Mesothelial cell of epicardium (in vitro differentiated cells): ENCODE measurements at regions not wholly inside any gene's neighbourhood (a gene's known extent, or its start where the extent isn't known, plus 50 kb on each side); places are given as distances from the start of the nearest gene placed in this dataset.

ENCODE experiments used
- DNase-seq, 2 experiments: peaks; one replicate each; pipeline ENCODE4 v3.0.0; 2021; ENCODE audit warnings: low spot score in 2 of 2; ENCODE audit not compliant: unreplicated experiment in 2 of 2
- H3K27ac Mint-ChIP-seq: 2 replicates; pipeline ENCODE4 v1.8.0; 2021; ENCODE audit warnings: mixed read lengths
- H3K27me3 Mint-ChIP-seq: 2 replicates; pipeline ENCODE4 v1.8.0; 2021; ENCODE audit warnings: low read depth, mixed read lengths
- H3K36me3 Mint-ChIP-seq: 2 replicates; pipeline ENCODE4 v1.8.0; 2021; ENCODE audit warnings: mixed read lengths
- H3K4me1 Mint-ChIP-seq: 2 replicates; pipeline ENCODE4 v1.8.0; 2021; ENCODE audit warnings: mixed read lengths
- H3K4me3 Mint-ChIP-seq: 2 replicates; pipeline ENCODE4 v1.8.0; 2021; ENCODE audit warnings: mild to moderate bottlenecking, moderate library complexity, mixed read lengths
- H3K9me3 Mint-ChIP-seq: 2 replicates; pipeline ENCODE4 v1.8.0; 2021; ENCODE audit warnings: mixed read lengths
- TF ChIP-seq, protein P1 (sequence below): fragments of 200-600 bp; sonication (generic); IDR thresholded peaks from one replicate; pipeline ENCODE4 v1.5.0; 2021; ENCODE audit warnings: antibody characterized with exemption; ENCODE audit not compliant: unreplicated experiment

DNA sequence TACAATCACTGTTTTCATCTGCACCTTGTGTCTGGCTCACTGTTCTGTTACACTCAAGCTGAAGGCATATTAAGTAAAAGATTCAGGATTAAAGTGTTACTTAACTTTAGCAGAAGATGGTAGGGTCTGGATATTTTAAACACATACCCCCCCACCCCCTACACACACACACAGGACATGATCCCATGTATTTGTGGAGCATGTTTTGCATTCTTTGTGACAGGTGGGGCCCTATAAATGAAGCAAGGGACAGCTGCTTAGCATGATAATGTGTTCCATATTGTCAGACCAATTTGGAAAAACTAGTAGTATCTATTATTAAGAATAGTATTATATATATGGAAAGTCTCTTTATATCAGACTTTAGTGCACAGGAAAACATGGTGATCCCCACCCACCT, 335.2 kb upstream of the TNP1 start:
- Mint-ChIP-seq H3K27ac (no peak overlapping the region), H3K4me1 (peaks cover 52% of the 10 kb centered on the region), H3K9me3 (peaks cover 17% of the 10 kb centered on the region), H3K4me3 (no peak overlapping the region), H3K27me3 (no peaks in the 10 kb centered on the region), H3K36me3 (peaks cover 2% of the 10 kb centered on the region)
- TF ChIP-seq, protein P1, sequence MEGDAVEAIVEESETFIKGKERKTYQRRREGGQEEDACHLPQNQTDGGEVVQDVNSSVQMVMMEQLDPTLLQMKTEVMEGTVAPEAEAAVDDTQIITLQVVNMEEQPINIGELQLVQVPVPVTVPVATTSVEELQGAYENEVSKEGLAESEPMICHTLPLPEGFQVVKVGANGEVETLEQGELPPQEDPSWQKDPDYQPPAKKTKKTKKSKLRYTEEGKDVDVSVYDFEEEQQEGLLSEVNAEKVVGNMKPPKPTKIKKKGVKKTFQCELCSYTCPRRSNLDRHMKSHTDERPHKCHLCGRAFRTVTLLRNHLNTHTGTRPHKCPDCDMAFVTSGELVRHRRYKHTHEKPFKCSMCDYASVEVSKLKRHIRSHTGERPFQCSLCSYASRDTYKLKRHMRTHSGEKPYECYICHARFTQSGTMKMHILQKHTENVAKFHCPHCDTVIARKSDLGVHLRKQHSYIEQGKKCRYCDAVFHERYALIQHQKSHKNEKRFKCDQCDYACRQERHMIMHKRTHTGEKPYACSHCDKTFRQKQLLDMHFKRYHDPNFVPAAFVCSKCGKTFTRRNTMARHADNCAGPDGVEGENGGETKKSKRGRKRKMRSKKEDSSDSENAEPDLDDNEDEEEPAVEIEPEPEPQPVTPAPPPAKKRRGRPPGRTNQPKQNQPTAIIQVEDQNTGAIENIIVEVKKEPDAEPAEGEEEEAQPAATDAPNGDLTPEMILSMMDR, result no peak
- DNase-seq, result no peak

DNA sequence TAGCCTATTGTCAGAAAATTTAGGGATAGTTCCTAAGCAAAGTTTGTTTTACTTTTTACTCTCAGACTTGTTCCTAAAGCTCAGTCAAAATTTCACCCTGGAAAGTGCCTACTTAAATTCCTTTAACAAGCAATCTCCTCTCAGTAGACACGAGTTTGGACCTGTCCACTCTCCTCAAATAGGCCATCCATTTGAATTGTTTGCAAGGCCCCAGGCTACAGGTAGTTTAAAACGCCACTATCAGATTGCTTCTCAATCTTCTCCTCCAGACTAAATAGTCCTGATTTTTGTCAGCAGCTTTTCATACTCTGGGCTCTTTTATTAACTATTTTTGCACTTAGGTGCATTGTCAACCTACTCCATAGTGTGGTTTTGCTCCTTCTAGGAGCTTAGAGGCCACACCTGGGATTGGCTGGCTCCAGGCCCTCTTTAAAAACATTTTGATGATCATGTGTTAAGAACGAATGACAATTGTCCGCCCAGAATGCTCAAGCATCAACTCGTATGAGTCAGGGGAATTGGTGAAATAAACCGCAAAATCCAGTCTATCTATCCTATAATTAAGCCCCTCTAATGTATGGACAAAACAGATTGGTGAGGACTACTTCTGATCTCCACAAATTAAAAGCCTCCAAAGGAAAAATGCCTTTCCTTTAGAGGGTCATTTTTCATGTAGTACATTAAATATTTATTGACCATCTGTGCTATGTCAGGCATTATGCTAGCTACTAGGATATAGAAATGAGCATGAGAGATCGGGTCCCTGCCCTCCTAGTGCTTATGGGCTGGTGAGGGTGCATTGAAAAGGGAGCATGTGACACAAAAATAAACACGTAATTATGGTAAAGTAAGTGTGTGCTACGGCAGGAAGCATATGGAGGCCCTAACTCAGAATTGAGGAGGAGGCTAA, 333.8 kb upstream of the TNP1 start:
- Mint-ChIP-seq H3K27me3 (no peaks in the 10 kb centered on the region), H3K4me1 (peaks cover 53% of the 10 kb centered on the region), H3K9me3 (peaks cover 17% of the 10 kb centered on the region), H3K36me3 (peaks cover 2% of the 10 kb centered on the region), H3K27ac (peak overlapping the region; percentile 68), H3K4me3 (no peak overlapping the region)
- TF ChIP-seq, protein P1, result no peak
- DNase-seq, result no peak

DNA sequence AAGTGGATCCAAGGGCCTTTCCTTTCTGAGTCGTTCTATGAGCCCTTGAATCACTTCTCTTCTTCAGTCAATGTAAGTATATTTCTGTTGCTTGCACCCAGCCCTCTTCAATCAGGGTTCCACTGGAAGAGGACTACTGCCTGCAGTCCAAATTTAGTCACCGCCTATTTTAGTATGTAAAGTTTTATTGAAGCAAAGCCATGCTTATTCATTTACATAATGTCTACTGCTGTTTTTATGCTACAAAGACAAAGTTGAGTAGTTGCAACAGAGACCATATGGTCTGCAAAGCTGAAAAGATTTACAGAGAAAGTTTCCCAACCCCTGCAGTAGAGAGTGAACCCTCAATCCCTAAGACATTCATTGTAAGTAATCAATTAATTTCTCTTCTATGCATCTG, 332.5 kb upstream of the TNP1 start:
- TF ChIP-seq, protein P1, result no peak
- Mint-ChIP-seq H3K4me1 (peaks cover 48% of the 10 kb centered on the region), H3K4me3 (no peak overlapping the region), H3K9me3 (peaks cover 16% of the 10 kb centered on the region), H3K27me3 (no peaks in the 10 kb centered on the region), H3K36me3 (peaks cover 2% of the 10 kb centered on the region), H3K27ac (no peak overlapping the region)
- DNase-seq, result no peak

DNA sequence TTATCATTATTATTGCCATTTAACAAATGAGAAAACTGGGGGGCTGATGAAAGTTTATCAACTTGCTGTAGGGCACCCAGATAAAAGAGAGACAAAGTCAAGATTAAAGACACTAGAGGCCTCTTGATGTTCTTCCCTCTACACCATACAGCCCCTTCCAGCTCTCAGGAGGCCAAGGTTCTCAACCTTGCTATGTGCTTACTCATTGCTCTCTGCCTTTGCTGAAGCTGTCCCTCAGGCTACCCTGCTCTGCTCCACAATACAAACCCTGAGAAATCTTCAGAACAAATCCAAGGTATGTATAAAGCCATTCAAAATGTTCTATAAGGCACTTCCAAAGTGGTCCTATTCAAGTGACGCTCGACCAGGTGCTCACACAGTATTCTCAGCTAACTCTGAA, 329.9 kb upstream of the TNP1 start:
- Mint-ChIP-seq H3K4me3 (no peak overlapping the region), H3K36me3 (no peaks in the 10 kb centered on the region), H3K27ac (peak overlapping the region; percentile 53), H3K9me3 (peaks cover 9% of the 10 kb centered on the region), H3K27me3 (no peaks in the 10 kb centered on the region), H3K4me1 (peaks cover 42% of the 10 kb centered on the region)
- no peak for DNase-seq
- TF ChIP-seq, protein P1, result no peak

DNA sequence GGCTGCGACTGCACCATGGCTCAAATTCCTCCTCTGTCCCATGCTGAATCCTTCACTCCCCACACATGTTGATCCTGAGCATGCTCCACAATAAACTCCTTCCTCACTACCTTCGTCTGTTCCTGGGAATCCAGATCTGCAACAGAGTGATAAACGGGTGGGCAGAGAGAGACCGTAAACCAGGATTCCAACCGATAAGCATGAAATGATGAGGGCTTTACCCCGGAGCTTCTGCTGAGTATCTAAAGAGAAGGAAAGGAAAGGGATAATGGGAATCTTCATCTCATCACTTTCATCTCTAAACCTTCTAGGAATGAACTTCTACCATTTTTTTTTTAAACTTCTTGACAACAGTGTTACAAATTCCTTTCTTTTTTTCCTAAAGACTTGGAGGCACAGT, 329.3 kb upstream of the TNP1 start:
- Mint-ChIP-seq H3K9me3 (peaks cover 9% of the 10 kb centered on the region), H3K4me1 (peaks cover 36% of the 10 kb centered on the region), H3K36me3 (no peaks in the 10 kb centered on the region), H3K27me3 (no peaks in the 10 kb centered on the region), H3K4me3 (no peak overlapping the region), H3K27ac (peak overlapping the region; percentile 51)
- DNase-seq, result no peak
- TF ChIP-seq, protein P1, result no peak
